Hematopoietic multipotent progenitor cell treated with erythropoietin and hydrocortisone succinate and interleukin-3 and kit ligand, for 17 days (in vitro differentiated cells): ENCODE measurements at regions not wholly inside any gene's neighbourhood (a gene's known extent, or its start where the extent isn't known, plus 50 kb on each side); places are given as distances from the start of the nearest gene placed in this dataset.

Source experiments
- DNase-seq: peaks from one replicate; pipeline ENCODE4 v3.0.0-alpha.2; 2015; ENCODE audit warnings: low spot score

GRCh38 chr4:180657881-180658280, 1585.3 kb upstream of the TENM3 start:
- no peak for DNase-seq

GRCh38 chr4:180664766-180665368, 1578.3 kb upstream of the TENM3 start:
- DNase-seq: peak; percentile 61

GRCh38 chr4:180665481-180665880, 1577.7 kb upstream of the TENM3 start:
- no peak for DNase-seq

GRCh38 chr4:180665994-180666824, 1577.0 kb upstream of the TENM3 start:
- peak; percentile 24 for DNase-seq

DNA sequence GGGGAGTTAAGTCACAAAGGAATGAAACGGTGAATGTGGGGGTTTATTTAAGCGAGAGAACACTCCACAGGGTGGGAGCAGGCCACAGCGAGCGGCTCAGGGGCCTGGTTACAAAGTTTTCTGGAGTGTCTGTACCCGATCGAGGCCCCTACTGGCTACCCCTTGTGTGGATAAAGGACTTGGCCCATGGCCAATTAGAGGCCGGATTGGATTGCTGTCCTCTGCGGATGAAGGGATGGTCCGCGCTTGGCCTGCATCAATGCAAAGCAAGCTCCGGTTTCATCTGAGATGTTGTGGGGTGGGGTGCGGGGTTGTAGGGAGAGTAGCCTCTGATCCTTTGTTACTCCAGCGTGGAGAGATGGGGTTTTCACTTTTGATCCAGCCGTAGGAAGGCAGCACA, 1574.5 kb upstream of the TENM3 start:
- DNase-seq: no peak

DNA sequence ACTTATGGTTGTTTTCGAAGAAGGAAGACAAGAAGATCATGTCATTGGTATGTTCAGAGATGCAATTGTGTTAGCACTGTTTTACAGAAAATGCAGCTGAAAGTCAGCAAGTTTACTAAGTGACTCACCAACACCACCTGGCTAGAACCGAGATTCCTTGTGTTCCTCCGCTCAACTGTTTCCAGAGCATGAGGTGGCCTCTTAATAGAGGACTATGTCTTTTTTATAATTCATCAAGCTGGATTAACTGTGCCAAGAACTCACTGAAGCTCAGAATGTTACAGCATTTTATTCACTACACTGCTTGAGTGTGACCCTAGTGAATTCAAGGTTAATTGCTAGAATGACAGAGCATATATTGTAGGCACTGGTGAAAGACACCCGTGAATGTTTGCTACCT, 1573.5 kb upstream of the TENM3 start:
- DNase-seq: no peak

DNA sequence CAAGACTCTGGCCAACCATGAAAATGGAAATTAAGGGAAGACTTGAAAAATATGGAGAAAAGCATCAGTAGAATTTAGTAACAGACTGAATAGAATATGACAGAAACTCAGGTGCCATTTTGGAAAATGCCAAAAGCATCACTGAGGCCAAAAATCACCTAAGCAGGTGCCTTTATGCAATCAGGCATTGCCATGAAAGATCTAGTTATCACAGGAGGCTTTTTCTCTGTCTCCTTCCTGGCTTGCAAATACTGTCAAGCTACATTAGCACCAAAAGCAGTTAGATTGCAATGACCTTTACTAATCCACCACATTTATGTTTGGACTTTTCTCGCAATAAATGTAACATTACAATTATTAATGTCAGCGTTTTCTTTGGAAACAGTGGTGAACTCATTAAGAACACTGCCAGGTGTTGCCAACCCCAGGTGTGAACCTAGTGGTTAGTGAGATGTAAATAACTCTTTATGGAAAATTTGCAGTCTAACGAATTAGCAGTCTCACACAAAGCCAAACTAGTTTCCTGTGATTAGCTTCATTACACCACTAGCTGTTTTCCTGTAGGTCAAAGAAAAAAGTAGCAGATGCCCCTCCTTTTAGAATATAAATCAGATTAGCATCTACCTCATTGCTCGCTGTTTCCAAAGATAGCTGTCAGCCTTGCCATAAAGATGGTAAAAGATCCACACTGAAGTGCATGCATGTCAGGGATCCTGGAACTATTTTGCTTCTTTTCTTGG, 1568.4 kb upstream of the TENM3 start:
- no peak for DNase-seq

GRCh38 chr4:180675359-180675650, 1567.9 kb upstream of the TENM3 start:
- DNase-seq: no peak

DNA sequence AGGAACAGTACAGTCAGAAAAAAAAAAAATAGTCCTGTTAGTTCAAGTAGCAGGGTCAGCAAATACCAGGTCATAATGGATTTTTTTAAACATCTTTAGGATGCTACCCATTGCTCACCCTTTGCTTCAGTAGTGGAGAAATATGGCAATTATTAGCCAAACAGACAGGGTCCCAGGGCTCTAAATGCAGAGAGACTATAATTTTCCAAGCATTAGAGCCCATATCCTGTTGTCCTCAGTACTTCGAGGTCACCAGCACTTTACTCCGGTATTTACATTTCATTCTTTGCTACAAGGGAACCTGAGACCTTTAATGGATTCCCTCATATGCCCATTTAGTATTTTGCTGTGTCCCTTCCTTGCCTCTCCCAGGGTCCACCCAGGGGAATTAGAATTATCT, 1562.9 kb upstream of the TENM3 start:
- DNase-seq: no peak

- no peak for DNase-seq
Observed at GRCh38 chr4:180682776-180683175, 1560.4 kb upstream of the TENM3 start.

- no peak for DNase-seq
Observed at GRCh38 chr4:180683186-180683585, 1560.0 kb upstream of the TENM3 start.

- no peak for DNase-seq
Observed at GRCh38 chr4:180688480-180688879, 1554.7 kb upstream of the TENM3 start.

DNA sequence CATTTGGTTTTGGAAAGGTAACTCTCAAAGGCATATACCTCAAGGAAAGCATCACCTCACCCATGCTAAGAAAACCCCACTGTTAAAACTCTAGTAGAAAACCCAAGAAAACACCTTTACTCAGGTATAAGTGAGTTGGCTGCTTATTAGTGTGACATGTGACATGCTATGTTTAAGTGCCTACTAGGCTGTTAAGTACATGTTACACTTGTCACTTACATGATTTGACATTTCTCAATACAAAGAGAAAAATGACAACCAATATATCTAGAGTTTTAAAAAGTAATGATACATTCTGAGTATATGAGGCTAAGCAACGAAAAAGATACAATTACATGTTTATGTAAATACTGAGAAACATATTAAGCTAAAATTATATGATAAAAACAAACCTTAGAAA, 1548.3 kb upstream of the TENM3 start:
- no peak for DNase-seq

- no peak for DNase-seq
Observed at GRCh38 chr4:180695851-180696250, 1547.4 kb upstream of the TENM3 start.

- DNase-seq: no peak
Observed at GRCh38 chr4:180696460-180697092, 1546.6 kb upstream of the TENM3 start.

GRCh38 chr4:180698550-180699195, 1544.5 kb upstream of the TENM3 start:
- DNase-seq: no peak

- no peak for DNase-seq
Observed at GRCh38 chr4:180706766-180707165, 1536.4 kb upstream of the TENM3 start.

- no peak for DNase-seq
Observed at GRCh38 chr4:180710628-180711337, 1532.4 kb upstream of the TENM3 start.

GRCh38 chr4:180717451-180718033, 1525.7 kb upstream of the TENM3 start:
- no peak for DNase-seq

GRCh38 chr4:180721356-180721755, 1521.8 kb upstream of the TENM3 start:
- DNase-seq: no peak

GRCh38 chr4:180726611-180727010, 1516.6 kb upstream of the TENM3 start:
- DNase-seq: no peak
